Stimulated activated CD8-positive, alpha-beta memory T cell treated with anti-CD3 and anti-CD28 coated beads, Interleukin-4, amount 100 ng/mL, for 48 hours (primary cell): ENCODE measurements at regions not wholly inside any gene's neighbourhood (a gene's known extent, or its start where the extent isn't known, plus 50 kb on each side); places are given as distances from the start of the nearest gene placed in this dataset.
"Not testable (repeated sequence)": the region's sequence is repeated elsewhere in the genome, so short reads cannot be mapped to it uniquely, and the experiment has no call there.

ENCODE experiments used
- DNase-seq: peaks from one replicate; pipeline ENCODE4 v3.0.0-alpha.2; 2020

DNA sequence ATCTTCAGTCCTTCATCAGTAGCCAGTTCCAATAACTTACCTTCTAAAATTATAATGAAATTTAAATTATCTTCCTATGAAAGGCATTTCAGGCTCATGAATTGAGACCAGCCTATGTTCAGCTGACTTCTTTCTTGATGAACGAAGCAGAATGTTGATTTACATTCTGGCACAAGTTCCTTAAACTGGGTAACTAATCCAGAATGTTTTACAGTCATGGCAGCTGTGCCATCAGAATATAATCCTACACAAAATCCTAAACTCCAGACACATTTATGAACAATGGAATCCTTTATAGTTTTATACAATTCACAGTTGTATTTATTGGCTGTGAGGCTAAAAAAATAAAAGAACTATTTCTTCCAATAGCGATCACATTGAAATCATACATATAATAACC, 97.3 kb upstream of the CPM start:
- no peak for DNase-seq

DNA sequence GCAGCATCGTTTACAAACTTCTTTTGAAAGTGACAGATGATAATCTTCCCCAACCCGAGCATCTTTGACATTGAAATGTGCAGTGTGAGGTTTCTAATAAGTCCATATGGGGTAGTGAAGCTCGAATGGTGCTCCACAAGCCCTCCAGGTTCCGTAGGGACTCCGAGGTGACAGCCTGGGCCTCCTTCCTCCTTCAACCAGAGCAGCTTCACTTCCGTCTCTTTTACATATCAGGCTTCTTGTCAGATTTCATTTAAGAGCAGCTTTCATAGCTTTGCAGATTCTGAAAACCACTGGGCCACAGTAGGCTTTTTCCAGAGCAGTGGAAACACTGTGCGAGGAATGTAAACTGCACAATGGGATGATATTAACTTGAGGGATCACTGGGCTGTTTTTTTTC, 103.6 kb upstream of the CPM start:
- no peak for DNase-seq

GRCh38 chr12:69036999-69037398, 104.0 kb upstream of the CPM start:
- no peak for DNase-seq

DNA sequence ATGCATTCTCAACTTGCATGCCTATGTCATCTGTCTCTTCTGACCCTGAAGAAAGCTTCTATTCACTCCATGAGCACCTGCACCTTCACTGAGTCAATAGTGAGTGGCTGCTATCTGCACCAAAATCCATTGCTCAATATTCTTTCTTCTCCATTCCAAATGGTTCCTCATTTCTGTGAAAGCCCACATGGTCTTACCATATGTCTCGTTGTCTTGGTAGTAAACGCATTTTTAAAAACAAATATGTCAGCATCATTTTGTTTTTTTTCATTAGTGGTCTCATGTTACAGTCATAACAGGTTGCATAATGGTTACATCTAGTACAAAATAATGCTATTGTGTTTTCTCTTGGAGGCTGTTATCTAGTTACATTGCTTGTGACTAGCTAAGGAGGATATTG, 106.9 kb upstream of the CPM start:
- DNase-seq: no peak

DNA sequence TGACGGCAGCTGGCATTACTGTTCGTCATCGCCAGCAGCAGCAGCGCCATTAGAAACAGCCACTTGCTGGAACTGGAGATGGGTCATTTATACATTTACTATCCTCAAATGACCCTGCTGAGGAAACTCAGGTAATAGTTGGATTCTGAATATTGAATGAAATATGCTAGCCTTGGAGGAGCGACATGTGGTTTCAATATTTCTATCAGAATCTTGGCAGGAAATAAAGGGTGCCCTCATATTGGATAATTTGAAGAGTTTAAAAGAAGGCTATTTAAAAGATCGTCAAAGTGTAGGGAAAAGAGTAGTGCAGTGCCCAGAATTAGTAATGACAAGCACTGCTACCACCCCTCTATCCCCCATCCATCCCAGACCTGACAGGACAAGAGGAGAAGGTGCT, 109.6 kb upstream of the CPM start:
- DNase-seq: no peak

DNA sequence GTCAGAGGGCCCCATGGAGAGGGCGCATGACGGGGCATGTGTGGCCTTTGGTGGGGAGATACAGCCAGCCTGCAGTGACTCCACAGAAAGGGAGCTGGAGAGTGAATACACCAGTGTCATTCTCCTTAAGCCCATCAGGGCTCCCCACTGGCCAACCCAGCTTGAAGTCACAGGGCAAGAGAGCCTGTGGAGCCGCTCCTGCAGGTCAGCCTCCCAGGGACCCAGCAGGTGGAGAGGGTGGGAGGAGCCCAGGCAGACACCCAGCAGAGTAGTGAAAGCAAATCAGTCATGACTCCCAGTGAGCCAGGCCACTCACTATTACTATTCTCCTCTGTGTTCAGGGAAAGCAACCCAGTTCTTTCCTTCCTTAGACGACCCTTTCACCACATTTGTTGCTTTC, 110.0 kb upstream of the CPM start:
- no peak for DNase-seq

GRCh38 chr12:69044887-69045286, 111.9 kb upstream of the CPM start:
- no peak for DNase-seq

DNA sequence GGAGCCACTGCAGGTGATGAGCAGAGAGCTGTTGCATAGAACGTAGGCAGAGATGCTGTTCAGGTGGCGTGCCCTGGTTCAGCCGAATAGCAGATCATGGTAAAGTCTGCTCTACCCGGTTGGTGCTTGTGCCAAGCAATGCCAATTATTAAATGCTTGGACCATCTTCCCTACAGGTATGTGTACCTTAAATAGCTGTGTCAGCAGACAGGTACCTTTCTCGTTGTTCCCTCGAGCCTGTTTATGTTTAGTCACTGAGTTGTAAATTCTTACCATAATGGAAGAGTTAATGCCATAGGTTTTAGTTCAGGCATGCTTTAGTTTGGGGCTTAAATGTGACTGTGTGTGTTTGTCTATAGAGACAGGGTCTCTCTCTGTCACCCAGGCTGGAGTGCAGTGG, 112.5 kb upstream of the CPM start:
- no peak for DNase-seq

- no peak for DNase-seq
These were observed 113.4 kb upstream of the CPM start for GRCh38 chr12:69046363-69046762.

GRCh38 chr12:69046920-69047319, 113.9 kb upstream of the CPM start:
- DNase-seq: no peak

GRCh38 chr12:69047990-69048389, 115.0 kb upstream of the CPM start:
- no peak for DNase-seq

DNA sequence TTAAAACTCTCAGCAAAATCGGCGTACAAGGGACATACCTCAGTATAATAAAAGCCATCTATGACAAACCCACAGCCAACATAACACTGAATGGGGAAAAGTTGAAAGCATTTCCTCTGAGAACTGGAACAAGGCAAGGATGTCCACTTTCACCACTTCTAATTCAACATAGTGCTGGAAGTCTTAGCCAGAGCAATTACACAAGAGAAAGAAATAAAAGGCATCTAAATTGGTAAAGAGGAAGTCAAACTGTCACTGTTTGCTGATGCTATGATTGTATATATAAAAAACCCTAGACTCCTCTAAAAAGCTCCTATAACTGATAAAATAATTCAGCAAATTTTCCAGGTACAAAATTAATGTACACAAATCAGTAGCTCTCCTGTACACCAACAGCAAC, 116.9 kb upstream of the CPM start:
- not testable (repeated sequence) for DNase-seq

GRCh38 chr12:69052613-69053408, 119.8 kb upstream of the CPM start:
- peak; percentile 66 for DNase-seq

DNA sequence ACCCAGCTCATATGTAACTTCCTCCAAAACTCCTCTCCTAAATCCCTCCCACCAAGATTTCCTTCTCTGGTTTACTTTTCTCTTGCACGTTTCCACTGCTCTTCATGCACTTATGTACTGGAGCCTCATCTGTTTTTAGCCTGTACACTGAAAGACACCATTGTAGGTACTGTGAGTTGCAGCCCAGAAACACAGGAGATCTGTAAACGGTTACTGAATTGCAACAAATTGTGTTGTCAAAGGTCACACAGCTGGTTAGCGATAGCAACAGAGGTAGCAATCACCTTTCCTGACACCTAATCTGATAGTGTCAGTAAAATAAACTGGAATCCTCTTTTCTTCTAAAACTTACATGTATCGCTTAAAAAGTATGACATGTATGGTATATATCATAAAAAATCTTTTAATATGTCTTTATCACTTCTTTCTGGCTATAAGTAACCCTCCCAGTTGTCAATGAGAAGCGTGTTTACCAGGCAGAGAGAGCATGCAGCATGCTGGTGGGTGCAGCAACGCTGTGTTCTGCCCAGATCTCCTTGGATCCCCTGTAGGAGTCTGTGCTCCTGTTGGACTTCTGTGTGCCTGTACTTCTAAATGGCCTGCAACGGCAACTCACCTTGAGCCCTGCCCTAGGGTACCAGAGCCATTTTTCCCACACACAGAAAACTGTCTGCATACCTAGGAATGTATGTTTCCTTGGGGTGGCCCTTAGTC, 121.5 kb upstream of the CPM start:
- DNase-seq: no peak

DNA sequence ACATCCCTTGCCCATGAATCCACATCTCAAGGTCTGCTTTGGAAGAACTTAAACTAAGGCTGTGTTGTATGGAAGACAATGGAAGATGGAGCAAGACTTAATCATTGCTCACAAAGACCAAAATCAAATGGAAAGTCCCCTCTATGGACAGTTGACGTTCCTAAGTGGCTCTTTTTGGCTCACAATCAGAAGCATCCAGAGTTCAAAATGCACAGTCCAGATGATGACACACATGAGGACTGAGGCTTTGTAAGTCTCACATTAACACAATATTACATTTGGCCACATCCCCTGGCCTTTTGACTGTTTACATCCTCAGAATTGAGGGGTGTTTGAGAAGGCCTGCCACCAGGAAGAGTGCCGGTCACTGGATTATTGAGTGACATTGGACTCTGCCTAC, 122.3 kb upstream of the CPM start:
- no peak for DNase-seq

DNA sequence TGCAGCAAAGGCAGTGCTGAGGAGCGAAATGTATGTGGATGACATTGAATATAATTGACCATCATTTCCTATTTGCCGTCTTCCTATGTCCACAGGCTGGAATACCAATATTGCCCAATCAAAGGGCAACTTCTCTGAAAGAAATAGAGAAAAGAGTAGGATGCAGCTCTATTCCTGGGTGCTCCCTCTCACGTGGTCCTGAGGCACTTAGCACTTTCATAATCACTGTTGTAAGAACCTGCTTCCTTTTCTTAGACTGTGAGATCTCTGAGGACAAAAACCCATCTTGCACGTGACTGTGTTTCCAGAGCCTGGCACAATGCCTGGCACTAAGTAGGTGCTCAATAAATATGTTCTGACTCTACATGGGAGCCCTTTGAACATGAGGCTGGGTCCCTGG, 122.7 kb upstream of the CPM start:
- DNase-seq: no peak

- DNase-seq: no peak
These were observed 124.0 kb upstream of the CPM start for GRCh38 chr12:69056743-69057515.

- DNase-seq: no peak
These were observed 124.8 kb upstream of the CPM start for GRCh38 chr12:69057742-69058141.

GRCh38 chr12:69059465-69060457, 126.8 kb upstream of the CPM start:
- peak; percentile 47 for DNase-seq

- DNase-seq: no peak
These were observed 128.6 kb upstream of the CPM start for GRCh38 chr12:69061574-69061973.

GRCh38 chr12:69062621-69063237, 129.8 kb upstream of the CPM start:
- DNase-seq: no peak
